ENCODE measurements at regions not wholly inside any gene's neighbourhood (a gene's known extent, or its start where the extent isn't known, plus 50 kb on each side); places are given as distances from the start of the nearest gene placed in this dataset.

GRCh38 chr12:45623940-45624339 is 105.6 kb upstream of the ARID2 start:
- 78 to 82% methylated on average over 2 of the region's 2 CpGs for WGBS, 2 donors
- Histone ChIP-seq H3K9me3 (ENCODE audit: control insufficient read depth in 4 of 4, insufficient read depth in 3 of 4, low read length in 3 of 4) (peaks cover 0 to 4% (median 0%) of the 10 kb centered on the region in 4 donors), H3K36me3 (ENCODE audit: control insufficient read depth in 4 of 4, insufficient read depth in 4 of 4, low read length in 4 of 4) (no peaks in the 10 kb centered on the region)

GRCh38 chr12:45626965-45627364 is 102.5 kb upstream of the ARID2 start:
- H3K27me3 ChIP-seq (ENCODE audit: control insufficient read depth in 3 of 3, insufficient read depth in 3 of 3, low read length in 2 of 3) = no peaks in the 10 kb centered on the region
- TF ChIP-seq CTCF (IDR thresholded peaks at IDR 0.05; ENCODE audit: control extremely low read depth, extremely low read depth) = no peak
- no peak overlapping the region for H3K4me3 ChIP-seq
- no peak overlapping the region for H3K27ac ChIP-seq (ENCODE audit: low read depth in 1 of 2, low read length in 1 of 2)
- H3K9me3 ChIP-seq (ENCODE audit: control insufficient read depth in 4 of 4, insufficient read depth in 3 of 4, low read length in 3 of 4) = no peaks in the 10 kb centered on the region
- H3K36me3 ChIP-seq (ENCODE audit: control insufficient read depth in 4 of 4, insufficient read depth in 4 of 4, low read length in 4 of 4) = no peaks in the 10 kb centered on the region
- DNase-seq (no peak), ATAC-seq (ENCODE audit: insufficient read depth, low FRiP score) (no peak)
- no peaks in the 10 kb centered on the region for H3K4me1 ChIP-seq (ENCODE audit: control insufficient read depth in 5 of 5, insufficient read depth in 5 of 5, low read length in 5 of 5)
- no peak overlapping the region for H3K9ac ChIP-seq (ENCODE audit: insufficient read depth in 1 of 2, low read length in 2 of 2)
- 62 to 72% methylated on average over 2 of the region's 2 CpGs for WGBS, 2 donors

More at GRCh38 chr12:45623940-45624339, 105.6 kb upstream of the ARID2 start:
- H3K4me1 ChIP-seq (ENCODE audit: control insufficient read depth in 5 of 5, insufficient read depth in 5 of 5, low read length in 5 of 5) = no peaks in the 10 kb centered on the region
- ATAC-seq (ENCODE audit: insufficient read depth, low FRiP score) = no peak
- no peak overlapping the region for H3K4me3 ChIP-seq
- no peak for TF ChIP-seq CTCF (IDR thresholded peaks at IDR 0.05; ENCODE audit: control extremely low read depth, extremely low read depth)
- H3K27ac ChIP-seq (ENCODE audit: low read depth in 1 of 2, low read length in 1 of 2) = no peak overlapping the region
- no peak for DNase-seq
- H3K9ac ChIP-seq (ENCODE audit: insufficient read depth in 1 of 2, low read length in 2 of 2) = no peak overlapping the region
- H3K27me3 ChIP-seq (ENCODE audit: control insufficient read depth in 3 of 3, insufficient read depth in 3 of 3, low read length in 2 of 3) = no peaks in the 10 kb centered on the region

- ATAC-seq (ENCODE audit: insufficient read depth, low FRiP score) = no peak
- 77 to 89% methylated on average over 6 of the region's 6 CpGs for WGBS, 2 donors
- no peak for TF ChIP-seq CTCF (IDR thresholded peaks at IDR 0.05; ENCODE audit: control extremely low read depth, extremely low read depth)
These were observed 102.0 kb upstream of the ARID2 start for GRCh38 chr12:45627407-45628069.

GRCh38 chr12:45629292-45629691 is 100.2 kb upstream of the ARID2 start:
- H3K4me3 ChIP-seq = no peak overlapping the region
- H3K4me1 ChIP-seq (ENCODE audit: control insufficient read depth in 5 of 5, insufficient read depth in 5 of 5, low read length in 5 of 5) = no peaks in the 10 kb centered on the region
- H3K9ac ChIP-seq (ENCODE audit: insufficient read depth in 1 of 2, low read length in 2 of 2) = no peak overlapping the region
- no peak overlapping the region for H3K27ac ChIP-seq (ENCODE audit: low read depth in 1 of 2, low read length in 1 of 2)
- no peak for TF ChIP-seq CTCF (IDR thresholded peaks at IDR 0.05; ENCODE audit: control extremely low read depth, extremely low read depth)
- ATAC-seq (ENCODE audit: insufficient read depth, low FRiP score) = no peak
- H3K9me3 ChIP-seq (ENCODE audit: control insufficient read depth in 4 of 4, insufficient read depth in 3 of 4, low read length in 3 of 4) = no peaks in the 10 kb centered on the region
- DNase-seq = no peak
- H3K36me3 ChIP-seq (ENCODE audit: control insufficient read depth in 4 of 4, insufficient read depth in 4 of 4, low read length in 4 of 4) = no peaks in the 10 kb centered on the region
- no peaks in the 10 kb centered on the region for H3K27me3 ChIP-seq (ENCODE audit: control insufficient read depth in 3 of 3, insufficient read depth in 3 of 3, low read length in 2 of 3)

More at GRCh38 chr12:45627407-45628069, 102.0 kb upstream of the ARID2 start:
- Histone ChIP-seq H3K36me3 (ENCODE audit: control insufficient read depth in 4 of 4, insufficient read depth in 4 of 4, low read length in 4 of 4) (no peaks in the 10 kb centered on the region), H3K27ac (ENCODE audit: low read depth in 1 of 2, low read length in 1 of 2) (no peak overlapping the region), H3K4me1 (ENCODE audit: control insufficient read depth in 5 of 5, insufficient read depth in 5 of 5, low read length in 5 of 5) (no peaks in the 10 kb centered on the region), H3K27me3 (ENCODE audit: control insufficient read depth in 3 of 3, insufficient read depth in 3 of 3, low read length in 2 of 3) (no peaks in the 10 kb centered on the region), H3K4me3 (no peak overlapping the region), H3K9me3 (ENCODE audit: control insufficient read depth in 4 of 4, insufficient read depth in 3 of 4, low read length in 3 of 4) (no peaks in the 10 kb centered on the region), H3K9ac (ENCODE audit: insufficient read depth in 1 of 2, low read length in 2 of 2) (no peak overlapping the region)
- no peak for DNase-seq
